ENCODE measurements at regions not wholly inside any gene's neighbourhood (a gene's known extent, or its start where the extent isn't known, plus 50 kb on each side); places are given as distances from the start of the nearest gene placed in this dataset.

DNA sequence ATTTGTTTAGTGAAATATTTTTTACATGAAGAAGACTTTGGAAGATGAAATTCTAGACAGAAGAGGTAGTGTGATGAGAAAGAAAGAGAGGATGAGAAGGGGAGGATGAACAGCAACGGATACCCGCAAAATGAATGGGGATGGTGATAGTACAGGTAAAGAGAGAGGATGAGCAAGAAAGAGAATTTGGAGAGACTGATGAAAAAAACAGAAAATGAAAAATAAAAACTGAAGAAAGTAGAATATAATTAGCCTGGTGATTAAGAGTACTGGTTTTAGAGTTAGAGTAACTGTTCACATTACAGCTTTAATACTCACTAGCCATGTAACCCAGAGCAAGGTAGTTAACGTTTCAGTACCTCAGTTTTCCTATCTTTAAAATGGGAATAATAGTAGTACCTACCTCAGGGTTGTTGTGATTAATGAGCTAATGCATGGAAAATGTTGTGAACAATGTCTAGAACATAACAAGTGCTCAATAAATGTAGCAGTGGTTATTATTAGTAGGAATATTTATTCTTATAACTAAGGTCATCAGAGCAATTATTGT is 54.9 kb upstream of the ANTXR2 start:
- Mint-ChIP-seq H3K27ac (ENCODE audit: unreplicated experiment) (peak overlapping the region; percentile 0), H3K27me3 (ENCODE audit: low read depth, unreplicated experiment) (no peaks in the 10 kb centered on the region), H3K36me3 (ENCODE audit: low read depth, unreplicated experiment) (no peaks in the 10 kb centered on the region), H3K9me3 (ENCODE audit: unreplicated experiment) (peaks cover 2% of the 10 kb centered on the region), H3K4me3 (ENCODE audit: unreplicated experiment) (no peak overlapping the region), H3K4me1 (ENCODE audit: low read depth, unreplicated experiment) (peaks cover 18% of the 10 kb centered on the region)
- H2AFZ ChIP-seq (ENCODE audit: low read depth, low read length): no peak overlapping the region
- H3K4me2 ChIP-seq (ENCODE audit: low read length): peak overlapping the region; percentile 72
- TF ChIP-seq EZH2 (IDR thresholded peaks at IDR 0.05; ENCODE audit: insufficient read depth, low read length) (no peak), CTCF (IDR thresholded peaks at IDR 0.05; ENCODE audit: insufficient read depth, low read depth, low read length) (no peak)
- DNase-seq (ENCODE audit: low read depth) (no peak), FAIRE-seq (no peak)
- H3K27ac ChIP-seq (ENCODE audit: low read depth, low read length): no peak overlapping the region
- H3K4me1 ChIP-seq (ENCODE audit: insufficient read depth, low read length): peaks cover 24% of the 10 kb centered on the region
- no peak overlapping the region for H3K4me3 ChIP-seq (ENCODE audit: insufficient read depth, low read depth, low read length)
- no peak overlapping the region for H3K9ac ChIP-seq (ENCODE audit: low read length)
- H3K79me2 ChIP-seq (ENCODE audit: insufficient read depth, low read length): no peaks in the 10 kb centered on the region
- no peaks in the 10 kb centered on the region for H3K9me3 ChIP-seq (ENCODE audit: insufficient read depth, low read depth, low read length)
- no peaks in the 10 kb centered on the region for H4K20me1 ChIP-seq (ENCODE audit: insufficient read depth, low read length)
- no peaks in the 10 kb centered on the region for H3K36me3 ChIP-seq (ENCODE audit: insufficient read depth, low read length)
- H3K27me3 ChIP-seq (ENCODE audit: insufficient read depth, low read length): no peaks in the 10 kb centered on the region

DNA sequence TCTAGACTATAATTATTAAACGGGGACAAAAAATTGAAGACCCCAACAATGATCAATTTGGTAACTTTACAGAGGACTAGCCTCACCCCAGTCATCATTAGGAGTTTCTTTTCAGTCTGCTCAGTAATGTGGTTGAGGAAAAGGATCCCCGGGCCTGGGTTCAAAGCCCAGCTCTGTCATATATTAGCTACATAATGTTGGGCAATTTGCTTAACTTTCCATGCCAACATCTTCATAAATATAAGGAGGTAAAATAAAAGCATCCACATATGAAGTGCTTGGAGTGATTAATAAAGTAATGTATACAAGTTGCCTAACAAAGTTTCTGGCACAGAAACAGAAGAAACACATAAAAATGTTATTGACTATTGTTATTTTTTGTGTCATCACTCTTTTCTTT is 53.4 kb upstream of the ANTXR2 start:
- no peak overlapping the region for H3K4me3 ChIP-seq (ENCODE audit: insufficient read depth, low read depth, low read length)
- no peaks in the 10 kb centered on the region for H3K36me3 ChIP-seq (ENCODE audit: insufficient read depth, low read length)
- peaks cover 18% of the 10 kb centered on the region for H3K4me1 Mint-ChIP-seq (ENCODE audit: low read depth, unreplicated experiment)
- no peak overlapping the region for H2AFZ ChIP-seq (ENCODE audit: low read depth, low read length)
- H3K27me3 Mint-ChIP-seq (ENCODE audit: low read depth, unreplicated experiment): no peaks in the 10 kb centered on the region
- TF ChIP-seq CTCF (IDR thresholded peaks at IDR 0.05; ENCODE audit: insufficient read depth, low read depth, low read length) (no peak), EZH2 (IDR thresholded peaks at IDR 0.05; ENCODE audit: insufficient read depth, low read length) (no peak)
- H3K4me2 ChIP-seq (ENCODE audit: low read length): no peak overlapping the region
- H3K27ac ChIP-seq (ENCODE audit: low read depth, low read length): no peak overlapping the region
- H3K36me3 Mint-ChIP-seq (ENCODE audit: low read depth, unreplicated experiment): no peaks in the 10 kb centered on the region
- no peaks in the 10 kb centered on the region for H3K79me2 ChIP-seq (ENCODE audit: insufficient read depth, low read length)
- H3K27me3 ChIP-seq (ENCODE audit: insufficient read depth, low read length): no peaks in the 10 kb centered on the region
- H4K20me1 ChIP-seq (ENCODE audit: insufficient read depth, low read length): no peaks in the 10 kb centered on the region
- DNase-seq (ENCODE audit: low read depth) (no peak), FAIRE-seq (no peak)
- H3K9me3 ChIP-seq (ENCODE audit: insufficient read depth, low read depth, low read length): no peaks in the 10 kb centered on the region
- H3K9me3 Mint-ChIP-seq (ENCODE audit: unreplicated experiment): no peaks in the 10 kb centered on the region
- no peak overlapping the region for H3K9ac ChIP-seq (ENCODE audit: low read length)
- H3K4me3 Mint-ChIP-seq (ENCODE audit: unreplicated experiment): no peak overlapping the region
- H3K4me1 ChIP-seq (ENCODE audit: insufficient read depth, low read length): peaks cover 24% of the 10 kb centered on the region
- H3K27ac Mint-ChIP-seq (ENCODE audit: unreplicated experiment): no peak overlapping the region

Measured in astrocyte (in vitro differentiated cells and primary cell).